Uterus (tissue), 2 donors: ENCODE measurements at regions not wholly inside any gene's neighbourhood (a gene's known extent, or its start where the extent isn't known, plus 50 kb on each side); places are given as distances from the start of the nearest gene placed in this dataset.

Experiments used
- CTCF ChIP-seq, 4 experiments: fragments of 200-600 bp in 2 of 4; fragments of 450-650 bp in 2 of 4; sonication (generic) in 2 of 4; IDR thresholded peaks; one replicate each; pipeline ENCODE4 v1.5.1; 2016 to 2019; ENCODE audit warnings: antibody characterized with exemption in 4 of 4, mild to moderate bottlenecking in 2 of 4, moderate library complexity in 1 of 4
- POLR2A ChIP-seq, 2 donors: fragments of 450-650 bp; IDR thresholded peaks; one replicate each; pipeline ENCODE4 v1.6.1; 2016; ENCODE audit warnings: antibody characterized with exemption in 2 of 2, mild to moderate bottlenecking in 1 of 2, moderate library complexity in 1 of 2

- TF ChIP-seq POLR2A (IDR thresholded peaks at IDR 0.05) (no peak), CTCF (IDR thresholded peaks at IDR 0.05) (no peak)
These were observed 177.2 kb downstream of the EN1 start for GRCh38 chr2:118670276-118670675.
